Upper lobe of left lung (tissue), 4 donors: ENCODE measurements at regions not wholly inside any gene's neighbourhood (a gene's known extent, or its start where the extent isn't known, plus 50 kb on each side); places are given as distances from the start of the nearest gene placed in this dataset.
"Not testable (repeated sequence)": the region's sequence is repeated elsewhere in the genome, so short reads cannot be mapped to it uniquely, and the experiment has no call there.

Experiments used
- EP300 ChIP-seq, 4 donors: sonication (generic); formaldehyde crosslinking; IDR thresholded peaks; one replicate each; pipeline ENCODE4 v1.5.1; 2017; ENCODE audit warnings: antibody characterized with exemption in 4 of 4, control low read depth in 2 of 4
- POLR2A ChIP-seq, 4 donors: fragments of 450-650 bp; IDR thresholded peaks; one replicate each; pipeline ENCODE4 v1.5.1; 2016 to 2017; ENCODE audit warnings: antibody characterized with exemption in 4 of 4, mild to moderate bottlenecking in 2 of 4
- POLR2AphosphoS5 ChIP-seq, 2 donors: sonication (generic); formaldehyde crosslinking; IDR thresholded peaks; one replicate each; pipeline ENCODE4 v1.5.1; 2017; ENCODE audit warnings: antibody characterized with exemption in 2 of 2
- TF ChIP-seq, protein P1 (sequence below), 6 experiments: fragments of 450-650 bp in 4 of 6; fragments of 200-600 bp in 2 of 6; sonication (generic) in 2 of 6; IDR thresholded peaks; one replicate each; pipeline ENCODE4 v1.5.1; 2016 to 2019; ENCODE audit warnings: antibody characterized with exemption in 6 of 6

GRCh38 chr2:167328808-167329207 lies 440.5 kb downstream of the XIRP2 start:
- TF ChIP-seq, protein P1, sequence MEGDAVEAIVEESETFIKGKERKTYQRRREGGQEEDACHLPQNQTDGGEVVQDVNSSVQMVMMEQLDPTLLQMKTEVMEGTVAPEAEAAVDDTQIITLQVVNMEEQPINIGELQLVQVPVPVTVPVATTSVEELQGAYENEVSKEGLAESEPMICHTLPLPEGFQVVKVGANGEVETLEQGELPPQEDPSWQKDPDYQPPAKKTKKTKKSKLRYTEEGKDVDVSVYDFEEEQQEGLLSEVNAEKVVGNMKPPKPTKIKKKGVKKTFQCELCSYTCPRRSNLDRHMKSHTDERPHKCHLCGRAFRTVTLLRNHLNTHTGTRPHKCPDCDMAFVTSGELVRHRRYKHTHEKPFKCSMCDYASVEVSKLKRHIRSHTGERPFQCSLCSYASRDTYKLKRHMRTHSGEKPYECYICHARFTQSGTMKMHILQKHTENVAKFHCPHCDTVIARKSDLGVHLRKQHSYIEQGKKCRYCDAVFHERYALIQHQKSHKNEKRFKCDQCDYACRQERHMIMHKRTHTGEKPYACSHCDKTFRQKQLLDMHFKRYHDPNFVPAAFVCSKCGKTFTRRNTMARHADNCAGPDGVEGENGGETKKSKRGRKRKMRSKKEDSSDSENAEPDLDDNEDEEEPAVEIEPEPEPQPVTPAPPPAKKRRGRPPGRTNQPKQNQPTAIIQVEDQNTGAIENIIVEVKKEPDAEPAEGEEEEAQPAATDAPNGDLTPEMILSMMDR (IDR thresholded peaks at IDR 0.05): not testable (repeated sequence)
- TF ChIP-seq POLR2AphosphoS5, POLR2A, EP300 (IDR thresholded peaks at IDR 0.05): not testable (repeated sequence)
